Neural crest cell (in vitro differentiated cells): ENCODE measurements at regions not wholly inside any gene's neighbourhood (a gene's known extent, or its start where the extent isn't known, plus 50 kb on each side); places are given as distances from the start of the nearest gene placed in this dataset.
A peak's percentile ranks its signal among the peaks of the same experiment; 100 is the strongest.
"Not testable (repeated sequence)": the region's sequence is repeated elsewhere in the genome, so short reads cannot be mapped to it uniquely, and the experiment has no call there.

Experiments
- DNase-seq: peaks from one replicate; pipeline ENCODE4 v3.0.0; 2021; ENCODE audit warnings: low read depth, mixed read lengths, low spot score
- H3K27ac Mint-ChIP-seq: one replicate; pipeline ENCODE4 v1.8.0; 2021; ENCODE audit warnings: mild to moderate bottlenecking, mixed read lengths; ENCODE audit not compliant: unreplicated experiment
- H3K27me3 Mint-ChIP-seq: 2 replicates; pipeline ENCODE4 v1.8.0; 2021; ENCODE audit warnings: low read depth, mild to moderate bottlenecking, mixed read lengths
- H3K36me3 Mint-ChIP-seq: 2 replicates; pipeline ENCODE4 v1.8.0; 2021; ENCODE audit warnings: low read depth, mild to moderate bottlenecking, mixed read lengths
- H3K4me1 Mint-ChIP-seq: 2 replicates; pipeline ENCODE4 v1.8.0; 2021; ENCODE audit warnings: mixed read lengths
- H3K4me3 Mint-ChIP-seq: one replicate; pipeline ENCODE4 v1.8.0; 2021; ENCODE audit warnings: mild to moderate bottlenecking, mixed read lengths
- H3K9me3 Mint-ChIP-seq: 2 replicates; pipeline ENCODE4 v1.8.0; 2021; ENCODE audit warnings: mixed read lengths
- CTCF ChIP-seq: fragments of 200-600 bp; sonication (generic); conservative IDR thresholded peaks from 2 replicates; pipeline ENCODE4 v1.5.0; 2021; ENCODE audit warnings: antibody characterized with exemption, mild to moderate bottlenecking

GRCh38 chr6:26276841-26277648 is 88.0 kb upstream of the BTN3A2 start:
- H3K27me3 Mint-ChIP-seq: no peaks in the 10 kb centered on the region
- DNase-seq: no peak
- H3K36me3 Mint-ChIP-seq: peaks cover 5% of the 10 kb centered on the region
- peaks cover 29% of the 10 kb centered on the region for H3K4me1 Mint-ChIP-seq
- H3K9me3 Mint-ChIP-seq: no peaks in the 10 kb centered on the region
- H3K4me3 Mint-ChIP-seq: peak overlapping the region; percentile 47
- no peak for TF ChIP-seq CTCF
- no peak overlapping the region for H3K27ac Mint-ChIP-seq

- H3K27me3 Mint-ChIP-seq: no peaks in the 10 kb centered on the region
- H3K4me1 Mint-ChIP-seq: peaks cover 43% of the 10 kb centered on the region
- no peak overlapping the region for H3K4me3 Mint-ChIP-seq
- H3K9me3 Mint-ChIP-seq: no peaks in the 10 kb centered on the region
- DNase-seq: no peak
- no peak for TF ChIP-seq CTCF
- H3K27ac Mint-ChIP-seq: no peak overlapping the region
- peaks cover 5% of the 10 kb centered on the region for H3K36me3 Mint-ChIP-seq
Observed at GRCh38 chr6:26278536-26278935, 86.5 kb upstream of the BTN3A2 start.

GRCh38 chr6:26279371-26279770 is 85.6 kb upstream of the BTN3A2 start:
- not testable (repeated sequence) for H3K9me3 Mint-ChIP-seq, H3K36me3 Mint-ChIP-seq, H3K4me3 Mint-ChIP-seq, H3K27ac Mint-ChIP-seq, DNase-seq, H3K27me3 Mint-ChIP-seq
- H3K4me1 Mint-ChIP-seq: peaks cover 44% of the 10 kb centered on the region

- no peak for DNase-seq
- peaks cover 8% of the 10 kb centered on the region for H3K36me3 Mint-ChIP-seq
- peaks cover 4% of the 10 kb centered on the region for H3K27me3 Mint-ChIP-seq
- no peak overlapping the region for H3K27ac Mint-ChIP-seq
- H3K9me3 Mint-ChIP-seq: peaks cover 3% of the 10 kb centered on the region
- H3K4me3 Mint-ChIP-seq: peak overlapping the region; percentile 69
- H3K4me1 Mint-ChIP-seq: peaks cover 54% of the 10 kb centered on the region
- TF ChIP-seq CTCF: no peak
Observed at GRCh38 chr6:26280407-26280806, 84.6 kb upstream of the BTN3A2 start.

- DNase-seq: peak; percentile 39
- Mint-ChIP-seq H3K27me3 (peaks cover 17% of the 10 kb centered on the region), H3K27ac (peak overlapping the region; percentile 99), H3K36me3 (peaks cover 13% of the 10 kb centered on the region), H3K9me3 (peaks cover 7% of the 10 kb centered on the region), H3K4me1 (peaks cover 43% of the 10 kb centered on the region), H3K4me3 (peak overlapping the region; percentile 97)
- TF ChIP-seq CTCF: no peak
Observed at GRCh38 chr6:26284537-26285142, 80.4 kb upstream of the BTN3A2 start.
